CD14-positive monocyte (primary cell): ENCODE measurements at regions not wholly inside any gene's neighbourhood (a gene's known extent, or its start where the extent isn't known, plus 50 kb on each side); places are given as distances from the start of the nearest gene placed in this dataset.

ENCODE experiments used
- DNase-seq, 3 donors: peaks; one replicate each; pipeline ENCODE4 v3.0.0-alpha.2; 2011 to 2022
- H2AFZ ChIP-seq: 2 replicates; pipeline ENCODE4 v1.6.0; 2012; ENCODE audit warnings: mild to moderate bottlenecking, low read depth, low read length, inconsistent platforms; ENCODE audit not compliant: insufficient read depth, poor library complexity, severe bottlenecking
- H3K27ac ChIP-seq, 2 donors: 1 replicate in 1 of 2; 2 replicates in 1 of 2; pipeline ENCODE4 v1.5.1; 2012 to 2013; ENCODE audit warnings: low read length in 2 of 2, control low read depth in 1 of 2, inconsistent platforms in 1 of 2, low read depth in 1 of 2, mild to moderate bottlenecking in 1 of 2
- H3K27me3 ChIP-seq, 2 donors: one replicate each; pipeline versions ENCODE4 v1.6.0 to v1.6.1; 2011 to 2013; ENCODE audit warnings: low read length in 2 of 2; ENCODE audit not compliant: control insufficient read depth in 2 of 2, insufficient read depth in 2 of 2
- H3K36me3 ChIP-seq, 2 donors: replicated peaks in 1 of 2; 1 replicate in 1 of 2; 2 replicates in 1 of 2; pipeline versions ENCODE4 v1.5.1 to v1.6.1; 2012 to 2013; ENCODE audit warnings: low read length in 2 of 2, control low read depth in 1 of 2, inconsistent platforms in 1 of 2, mild to moderate bottlenecking in 1 of 2; ENCODE audit not compliant: insufficient read depth in 2 of 2, control insufficient read depth in 1 of 2
- H3K4me1 ChIP-seq, 2 donors: 1 replicate in 1 of 2; 2 replicates in 1 of 2; pipeline versions ENCODE4 v1.5.1 to v1.6.1; 2012 to 2013; ENCODE audit warnings: low read length in 2 of 2, control low read depth in 1 of 2, inconsistent platforms in 1 of 2, mild to moderate bottlenecking in 1 of 2, moderate library complexity in 1 of 2; ENCODE audit not compliant: insufficient read depth in 2 of 2, control insufficient read depth in 1 of 2
- H3K4me2 ChIP-seq: replicated peaks from 2 replicates; pipeline ENCODE3; 2012; ENCODE audit warnings: low read length, moderate library complexity, mild to moderate bottlenecking; ENCODE audit not compliant: poor library complexity, severe bottlenecking; ENCODE audit errors: extremely low read depth
- H3K4me3 ChIP-seq, 3 experiments: fragments of 200-600 bp in 1 of 3; sonication (generic) in 1 of 3; replicated peaks in 1 of 3; 1 replicate in 2 of 3; 2 replicates in 1 of 3; pipeline ENCODE4 v1.5.1; 2011 to 2013; ENCODE audit warnings: low read length in 3 of 3, mild to moderate bottlenecking in 3 of 3, control low read depth in 2 of 3, low read depth in 2 of 3, inconsistent platforms in 1 of 3, moderate library complexity in 1 of 3
- H3K79me2 ChIP-seq: 2 replicates; pipeline ENCODE4 v1.6.0; 2012; ENCODE audit warnings: mild to moderate bottlenecking, control low read depth, inconsistent platforms, low read length, moderate library complexity; ENCODE audit not compliant: insufficient read depth
- H3K9ac ChIP-seq: 2 replicates; pipeline ENCODE4 v1.6.0; 2017; ENCODE audit warnings: low read length, mild to moderate bottlenecking; ENCODE audit not compliant: insufficient read depth, poor library complexity, severe bottlenecking
- H3K9me3 ChIP-seq, 2 donors: replicated peaks in 1 of 2; 1 replicate in 1 of 2; 2 replicates in 1 of 2; pipeline versions ENCODE4 v1.5.1 to v1.6.1; 2012 to 2013; ENCODE audit warnings: low read length in 2 of 2, control low read depth in 1 of 2; ENCODE audit not compliant: control insufficient read depth in 1 of 2, insufficient read depth in 1 of 2
- H4K20me1 ChIP-seq: 2 replicates; pipeline ENCODE4 v1.6.0; 2012; ENCODE audit warnings: mild to moderate bottlenecking, low read length, control low read depth, moderate library complexity; ENCODE audit not compliant: insufficient read depth
- H3K27ac Mint-ChIP-seq, 7 donors: one replicate each; pipeline ENCODE4 v1.8.0; 2020; ENCODE audit warnings: mild to moderate bottlenecking in 7 of 7, mixed read lengths in 7 of 7, moderate library complexity in 6 of 7, inconsistent platforms in 2 of 7
- H3K27me3 Mint-ChIP-seq, 3 donors: one replicate each; pipeline ENCODE4 v1.8.0; 2021 to 2022; ENCODE audit warnings: low read depth in 3 of 3, mild to moderate bottlenecking in 3 of 3, mixed read lengths in 3 of 3, moderate library complexity in 3 of 3, inconsistent platforms in 1 of 3
- H3K36me3 Mint-ChIP-seq, 2 donors: one replicate each; pipeline ENCODE4 v1.8.0; 2020; ENCODE audit warnings: mixed read lengths in 2 of 2, inconsistent platforms in 1 of 2, mild to moderate bottlenecking in 1 of 2
- H3K4me1 Mint-ChIP-seq: one replicate; pipeline ENCODE4 v1.8.0; 2020; ENCODE audit warnings: mild to moderate bottlenecking, mixed read lengths
- H3K4me3 Mint-ChIP-seq, 2 donors: one replicate each; pipeline ENCODE4 v1.8.0; 2020; ENCODE audit warnings: mild to moderate bottlenecking in 2 of 2, mixed read lengths in 2 of 2, moderate library complexity in 1 of 2
- H3K9me3 Mint-ChIP-seq, 7 donors: one replicate each; pipeline ENCODE4 v1.8.0; 2020 to 2022; ENCODE audit warnings: mixed read lengths in 7 of 7, mild to moderate bottlenecking in 6 of 7, moderate library complexity in 6 of 7, inconsistent platforms in 2 of 7
- CTCF ChIP-seq: fragments of 200-600 bp; IDR thresholded peaks from one replicate; pipeline ENCODE4 v1.8.0; 2022; ENCODE audit warnings: antibody characterized with exemption, mild to moderate bottlenecking
- WGBS: methylation state at CpG from one replicate; pipeline ENCODE4 v1.1.5; 2013; ENCODE audit warnings: missing lambda C conversion rate; ENCODE audit not compliant: insufficient coverage; 5-methylcytosine and 5-hydroxymethylcytosine counted together
- intact Hi-C, 2 donors: fragments of 100-400 bp; cut with micrococcal nuclease; formaldehyde crosslinking; loops; one replicate each; pipeline versions ENCODE4 v1.15.0 to v1.15.1; 2023

- H3K9ac ChIP-seq: no peak overlapping the region
- H4K20me1 ChIP-seq: no peaks in the 10 kb centered on the region
- H3K4me3 ChIP-seq: no peak overlapping the region
- no peak overlapping the region for H3K27ac ChIP-seq
- H3K36me3 Mint-ChIP-seq: no peaks in the 10 kb centered on the region
- no peak overlapping the region for H3K4me2 ChIP-seq
- H3K9me3 ChIP-seq: peaks cover 15 to 16% of the 10 kb centered on the region in 2 donors
- H3K4me3 Mint-ChIP-seq: no peak overlapping the region
- no peaks in the 10 kb centered on the region for H3K27me3 ChIP-seq
- H3K27ac Mint-ChIP-seq: no peak overlapping the region
- H2AFZ ChIP-seq: no peak overlapping the region
- intact Hi-C loops: no loop called here
- no peaks in the 10 kb centered on the region for H3K79me2 ChIP-seq
- peaks cover 6 to 17% (median 7%) of the 10 kb centered on the region in 7 donors for H3K9me3 Mint-ChIP-seq
- H3K4me1 Mint-ChIP-seq: no peaks in the 10 kb centered on the region
- H3K27me3 Mint-ChIP-seq: no peaks in the 10 kb centered on the region
- no peaks in the 10 kb centered on the region for H3K36me3 ChIP-seq
- DNase-seq: no peak
- no peak for TF ChIP-seq CTCF
- H3K4me1 ChIP-seq: no peaks in the 10 kb centered on the region
These were observed 930.5 kb downstream of the ADGRL3 start for GRCh38 chr4:62130637-62131036.

GRCh38 chr4:62130230-62130629 is 930.1 kb downstream of the ADGRL3 start:
- Histone ChIP-seq H3K9me3 (peaks cover 15 to 16% of the 10 kb centered on the region in 2 donors), H3K27me3 (no peaks in the 10 kb centered on the region), H2AFZ (no peak overlapping the region), H3K4me1 (no peaks in the 10 kb centered on the region), H3K9ac (no peak overlapping the region), H3K27ac (no peak overlapping the region), H3K4me3 (no peak overlapping the region), H3K4me2 (no peak overlapping the region), H3K79me2 (no peaks in the 10 kb centered on the region), H3K36me3 (no peaks in the 10 kb centered on the region), H4K20me1 (no peaks in the 10 kb centered on the region)
- 100% methylated on average over 1 of the region's 2 CpGs for WGBS
- no peak for DNase-seq
- H3K27ac Mint-ChIP-seq: no peak overlapping the region
- TF ChIP-seq CTCF: no peak
- no peaks in the 10 kb centered on the region for H3K4me1 Mint-ChIP-seq
- intact Hi-C loops: no loop called here
- no peak overlapping the region for H3K4me3 Mint-ChIP-seq
- peaks cover 6 to 20% (median 8%) of the 10 kb centered on the region in 7 donors for H3K9me3 Mint-ChIP-seq
- no peaks in the 10 kb centered on the region for H3K36me3 Mint-ChIP-seq
- no peaks in the 10 kb centered on the region for H3K27me3 Mint-ChIP-seq
